ENCODE measurements at regions not wholly inside any gene's neighbourhood (a gene's known extent, or its start where the extent isn't known, plus 50 kb on each side); places are given as distances from the start of the nearest gene placed in this dataset.

DNA sequence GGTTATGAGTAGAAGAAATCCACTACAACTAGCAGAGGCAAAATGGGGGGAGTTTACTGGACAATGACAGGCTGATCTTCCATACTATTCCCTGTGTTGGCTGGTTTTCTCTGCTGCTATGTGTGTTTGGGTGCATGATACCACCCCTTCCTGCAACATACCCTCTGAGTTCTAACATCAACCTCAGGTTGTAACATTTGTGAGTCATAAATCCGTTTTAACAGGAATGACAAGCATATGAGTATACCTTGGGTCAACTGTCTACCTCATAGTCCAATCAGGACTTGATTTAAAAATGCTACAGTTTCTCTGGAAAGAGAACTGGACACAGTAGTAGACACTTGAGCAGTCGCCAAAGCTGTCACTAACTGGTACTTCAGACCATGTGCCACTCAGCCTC is 422.9 kb downstream of the KCTD12 start:
- DNase-seq (no peak), ATAC-seq (ENCODE audit: poor library complexity) (no peak)
- H3K27ac Mint-ChIP-seq: no peak overlapping the region
- no peak overlapping the region for H3K4me3 Mint-ChIP-seq
- Histone ChIP-seq H3K4me3 (ENCODE audit: low read length) (no peak overlapping the region), H3K9me3 (ENCODE audit: control insufficient read depth in 1 of 2, insufficient read depth in 1 of 2, low read length in 2 of 2) (no peaks in the 10 kb centered on the region), H3K27me3 (ENCODE audit: control insufficient read depth in 1 of 2, insufficient read depth in 2 of 2, low read length in 2 of 2) (peaks cover 0 to 4% of the 10 kb centered on the region in 2 experiments), H3K27ac (ENCODE audit: low read depth in 1 of 2, low read length in 2 of 2) (no peak overlapping the region), H3K4me1 (ENCODE audit: insufficient read depth, low read length) (no peaks in the 10 kb centered on the region), H3K36me3 (ENCODE audit: insufficient read depth, low read length) (no peaks in the 10 kb centered on the region)
- H3K36me3 Mint-ChIP-seq (ENCODE audit: low read depth): no peaks in the 10 kb centered on the region
- H3K9me3 Mint-ChIP-seq: no peaks in the 10 kb centered on the region
- TF ChIP-seq, protein P1, sequence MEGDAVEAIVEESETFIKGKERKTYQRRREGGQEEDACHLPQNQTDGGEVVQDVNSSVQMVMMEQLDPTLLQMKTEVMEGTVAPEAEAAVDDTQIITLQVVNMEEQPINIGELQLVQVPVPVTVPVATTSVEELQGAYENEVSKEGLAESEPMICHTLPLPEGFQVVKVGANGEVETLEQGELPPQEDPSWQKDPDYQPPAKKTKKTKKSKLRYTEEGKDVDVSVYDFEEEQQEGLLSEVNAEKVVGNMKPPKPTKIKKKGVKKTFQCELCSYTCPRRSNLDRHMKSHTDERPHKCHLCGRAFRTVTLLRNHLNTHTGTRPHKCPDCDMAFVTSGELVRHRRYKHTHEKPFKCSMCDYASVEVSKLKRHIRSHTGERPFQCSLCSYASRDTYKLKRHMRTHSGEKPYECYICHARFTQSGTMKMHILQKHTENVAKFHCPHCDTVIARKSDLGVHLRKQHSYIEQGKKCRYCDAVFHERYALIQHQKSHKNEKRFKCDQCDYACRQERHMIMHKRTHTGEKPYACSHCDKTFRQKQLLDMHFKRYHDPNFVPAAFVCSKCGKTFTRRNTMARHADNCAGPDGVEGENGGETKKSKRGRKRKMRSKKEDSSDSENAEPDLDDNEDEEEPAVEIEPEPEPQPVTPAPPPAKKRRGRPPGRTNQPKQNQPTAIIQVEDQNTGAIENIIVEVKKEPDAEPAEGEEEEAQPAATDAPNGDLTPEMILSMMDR (IDR thresholded peaks at IDR 0.05): no peak
- intact Hi-C loops (cut with DNase I, micrococcal nuclease): no loop called here
- no peaks in the 10 kb centered on the region for H3K4me1 Mint-ChIP-seq (ENCODE audit: low read depth)
- POLR2A ChIA-PET: no interaction called here
- no peaks in the 10 kb centered on the region for H3K27me3 Mint-ChIP-seq
- CTCF ChIA-PET: no interaction called here

DNA sequence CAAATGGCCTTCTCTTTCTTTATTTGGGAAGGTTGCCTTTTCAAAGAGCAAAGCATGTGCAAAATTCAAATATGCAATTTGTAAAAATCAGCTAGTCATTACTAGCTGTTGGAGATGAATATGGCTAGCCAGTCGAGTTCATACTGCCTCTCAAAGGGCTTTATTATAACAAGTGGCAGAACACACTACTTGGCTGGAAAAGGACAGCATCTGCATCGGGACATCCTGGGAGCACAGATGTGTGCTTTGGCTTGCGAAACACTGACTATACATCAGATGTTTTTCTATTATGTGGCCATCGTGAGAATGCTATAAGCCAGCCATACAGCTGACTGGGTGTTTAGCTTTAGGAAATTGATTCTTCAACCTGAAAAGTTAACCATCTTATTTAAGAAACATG is 424.2 kb downstream of the KCTD12 start:
- H3K9me3 Mint-ChIP-seq: no peaks in the 10 kb centered on the region
- H3K4me3 Mint-ChIP-seq: no peak overlapping the region
- no peak for DNase-seq
- H3K27me3 Mint-ChIP-seq: no peaks in the 10 kb centered on the region
- no peak overlapping the region for H3K27ac ChIP-seq (ENCODE audit: low read depth in 1 of 2, low read length in 2 of 2)
- H3K27ac Mint-ChIP-seq: no peak overlapping the region
- no peaks in the 10 kb centered on the region for H3K36me3 ChIP-seq (ENCODE audit: insufficient read depth, low read length)
- H3K9me3 ChIP-seq (ENCODE audit: control insufficient read depth in 1 of 2, insufficient read depth in 1 of 2, low read length in 2 of 2): no peaks in the 10 kb centered on the region
- no peak for ATAC-seq (ENCODE audit: poor library complexity)
- H3K36me3 Mint-ChIP-seq (ENCODE audit: low read depth): no peaks in the 10 kb centered on the region
- no peaks in the 10 kb centered on the region for H3K4me1 Mint-ChIP-seq (ENCODE audit: low read depth)
- intact Hi-C loops (cut with DNase I, micrococcal nuclease): no loop called here
- ChIA-PET CTCF (no interaction called here), POLR2A (no interaction called here)
- TF ChIP-seq, protein P1 (IDR thresholded peaks at IDR 0.05): no peak
- H3K4me3 ChIP-seq (ENCODE audit: low read length): no peak overlapping the region
- H3K27me3 ChIP-seq (ENCODE audit: control insufficient read depth in 1 of 2, insufficient read depth in 2 of 2, low read length in 2 of 2): peaks cover 0 to 4% of the 10 kb centered on the region in 2 experiments
- no peaks in the 10 kb centered on the region for H3K4me1 ChIP-seq (ENCODE audit: insufficient read depth, low read length)

DNA sequence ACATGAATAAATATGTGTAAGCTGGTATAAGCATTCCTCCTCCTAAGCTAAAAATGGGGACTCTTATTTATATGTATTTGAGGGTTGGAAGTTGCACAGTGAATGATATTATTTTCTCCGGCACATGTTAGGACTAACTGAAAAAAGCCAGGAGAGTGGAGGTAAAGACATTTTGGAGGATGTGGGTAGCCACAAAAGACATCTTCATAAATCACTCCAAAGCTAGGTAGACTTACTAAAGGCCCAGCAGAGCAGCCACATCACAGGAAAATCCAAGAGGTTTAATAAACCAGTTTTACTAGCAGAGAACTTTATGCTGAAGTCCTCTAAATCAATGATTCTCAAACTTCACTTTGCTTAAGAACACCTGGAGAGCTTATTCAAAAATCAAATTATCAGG is 424.7 kb downstream of the KCTD12 start:
- no peak for ATAC-seq (ENCODE audit: poor library complexity)
- Histone ChIP-seq H3K9me3 (ENCODE audit: control insufficient read depth in 1 of 2, insufficient read depth in 1 of 2, low read length in 2 of 2) (no peaks in the 10 kb centered on the region), H3K36me3 (ENCODE audit: insufficient read depth, low read length) (no peaks in the 10 kb centered on the region), H3K4me1 (ENCODE audit: insufficient read depth, low read length) (no peaks in the 10 kb centered on the region), H3K27ac (ENCODE audit: low read depth in 1 of 2, low read length in 2 of 2) (no peak overlapping the region), H3K4me3 (ENCODE audit: low read length) (no peak overlapping the region), H3K27me3 (ENCODE audit: control insufficient read depth in 1 of 2, insufficient read depth in 2 of 2, low read length in 2 of 2) (peaks cover 0 to 4% of the 10 kb centered on the region in 2 experiments)
- Mint-ChIP-seq H3K4me3 (no peak overlapping the region), H3K4me1 (ENCODE audit: low read depth) (no peaks in the 10 kb centered on the region), H3K36me3 (ENCODE audit: low read depth) (no peaks in the 10 kb centered on the region), H3K27ac (no peak overlapping the region), H3K27me3 (peaks cover 3% of the 10 kb centered on the region), H3K9me3 (no peaks in the 10 kb centered on the region)
- POLR2A ChIA-PET: no interaction called here
- CTCF ChIA-PET: no interaction called here
- TF ChIP-seq, protein P1 (IDR thresholded peaks at IDR 0.05): no peak
- DNase-seq: no peak
- intact Hi-C loops (cut with DNase I, micrococcal nuclease): no loop called here
